Breast epithelium (tissue), 3 donors: ENCODE measurements at regions not wholly inside any gene's neighbourhood (a gene's known extent, or its start where the extent isn't known, plus 50 kb on each side); places are given as distances from the start of the nearest gene placed in this dataset.

Source experiments
- CTCF ChIP-seq, 3 donors: fragments of 450-650 bp; IDR thresholded peaks; one replicate each; pipeline ENCODE4 v1.5.1; 2016 to 2017; ENCODE audit warnings: antibody characterized with exemption in 3 of 3, mild to moderate bottlenecking in 3 of 3, moderate library complexity in 3 of 3
- POLR2AphosphoS5 ChIP-seq, 3 donors: sonication (generic); formaldehyde crosslinking; IDR thresholded peaks; one replicate each; pipeline ENCODE4 v1.6.1; 2017; ENCODE audit warnings: antibody characterized with exemption in 3 of 3

GRCh38 chr4:100258675-100259074 is 68.4 kb upstream of the DDIT4L start:
- TF ChIP-seq POLR2AphosphoS5 (IDR thresholded peaks at IDR 0.05) (no peak), CTCF (IDR thresholded peaks at IDR 0.05) (no peak)
